ENCODE measurements at regions not wholly inside any gene's neighbourhood (a gene's known extent, or its start where the extent isn't known, plus 50 kb on each side); places are given as distances from the start of the nearest gene placed in this dataset.
"Not testable (repeated sequence)": the region's sequence is repeated elsewhere in the genome, so short reads cannot be mapped to it uniquely, and the experiment has no call there.

DNA sequence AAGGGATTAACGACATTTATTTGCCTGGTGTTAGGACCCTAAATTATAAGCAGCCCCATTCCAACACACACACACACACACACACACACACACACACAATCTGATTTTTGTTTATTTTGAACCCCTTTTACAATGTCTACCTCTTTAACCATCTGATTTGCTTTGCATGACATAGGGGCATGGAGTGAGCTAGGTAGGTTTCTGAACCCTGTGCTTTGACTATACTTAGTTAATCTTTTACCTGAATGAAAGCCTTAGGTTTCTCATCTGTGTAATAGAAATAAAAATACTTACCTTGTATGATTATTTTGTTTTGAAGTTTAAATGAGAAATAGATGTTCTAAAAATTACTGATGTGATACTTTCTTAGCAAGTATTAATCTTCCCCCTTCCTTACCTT, 94.7 kb upstream of the FOLH1 start (continued):
- TF ChIP-seq NFRKB (IDR thresholded peaks at IDR 0.05) (no peak), ZNF382 (CRISPR knock-in tag; IDR thresholded peaks at IDR 0.05; ENCODE audit: borderline replicate concordance) (no peak), EEA1 (CRISPR knock-in tag; IDR thresholded peaks at IDR 0.05; ENCODE audit: borderline replicate concordance) (no peak)
- TF ChIP-seq, protein P1, sequence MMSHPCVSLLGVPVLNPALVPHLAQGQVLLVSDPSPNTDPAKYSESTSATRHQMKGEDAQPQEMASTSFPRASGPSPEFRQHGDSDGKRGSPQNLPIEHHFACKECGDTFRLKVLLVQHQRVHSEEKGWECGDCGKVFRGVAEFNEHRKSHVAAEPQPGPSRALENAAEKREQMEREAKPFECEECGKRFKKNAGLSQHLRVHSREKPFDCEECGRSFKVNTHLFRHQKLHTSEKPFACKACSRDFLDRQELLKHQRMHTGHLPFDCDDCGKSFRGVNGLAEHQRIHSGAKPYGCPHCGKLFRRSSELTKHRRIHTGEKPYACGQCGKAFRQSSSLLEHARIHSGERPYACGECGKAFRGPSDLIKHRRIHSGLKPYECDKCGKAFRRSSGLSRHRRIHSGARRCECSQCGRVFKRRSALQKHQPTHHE (CRISPR knock-in tag; IDR thresholded peaks at IDR 0.05; ENCODE audit: borderline replicate concordance) = no peak

DNA sequence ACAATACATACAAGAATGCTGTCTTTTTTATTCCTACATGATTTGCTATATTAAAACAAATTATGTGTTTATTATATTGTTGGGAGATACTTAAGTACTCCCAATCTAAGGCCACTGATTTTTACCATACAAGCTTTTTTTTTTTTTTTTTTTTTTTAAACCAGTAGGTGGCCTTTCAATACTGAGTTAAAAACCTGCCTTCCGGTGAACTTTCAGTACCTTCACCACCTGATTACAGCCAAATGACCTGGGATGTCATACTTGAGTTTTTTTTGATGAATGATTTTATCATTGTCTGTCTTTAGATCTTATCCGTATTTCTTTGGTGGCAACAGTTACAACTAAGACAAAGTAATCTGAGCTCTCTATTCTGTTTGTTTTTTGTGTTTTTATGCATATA, 94.0 kb upstream of the FOLH1 start:
- in situ Hi-C loops (cut with HindIII; ENCODE audit: extremely low pct_ligation_motif_present, low pct_unique_long_range_greater_than_20kb) = no loop called here
- Histone ChIP-seq H3K36me3 (replicated peaks in 1 of 2; ENCODE audit: control insufficient read depth in 1 of 2, insufficient read depth in 2 of 2, low read length in 2 of 2) (no peaks in the 10 kb centered on the region), H3K79me2 (ENCODE audit: insufficient read depth, low read length) (no peaks in the 10 kb centered on the region), H3K4me3 (replicated peaks in 1 of 3; ENCODE audit: insufficient read depth in 1 of 3, low read depth in 2 of 3, low read length in 3 of 3) (no peak overlapping the region), H3K27ac (ENCODE audit: extremely low read length, insufficient read depth, low read length) (no peak overlapping the region), H3K9ac (ENCODE audit: insufficient read depth, low read depth, low read length) (no peak overlapping the region), H3K9me3 (ENCODE audit: low read length) (no peaks in the 10 kb centered on the region), H4K20me1 (ENCODE audit: insufficient read depth, low read length) (no peaks in the 10 kb centered on the region), H3K27me3 (ENCODE audit: control insufficient read depth in 1 of 2, insufficient read depth in 2 of 2, low read length in 2 of 2) (no peaks in the 10 kb centered on the region), H3K4me2 (ENCODE audit: low read depth, low read length) (no peak overlapping the region), H2AFZ (ENCODE audit: low read length) (no peak overlapping the region), H3K4me1 (ENCODE audit: insufficient read depth, low read length) (no peaks in the 10 kb centered on the region)
- FAIRE-seq (no peak), ATAC-seq (no peak), DNase-seq (ENCODE audit: low spot score) (no peak)
- TF ChIP-seq ZNF564 (CRISPR knock-in tag; IDR thresholded peaks at IDR 0.05) = no peak
- WGBS (ENCODE audit: low lambda C conversion rate) = 23% methylated on average over 2 of the region's 2 CpGs
- intact Hi-C loops (cut with micrococcal nuclease; ENCODE audit: unreplicated experiment) = no loop called here
- ChIA-PET CTCF (ENCODE audit: low intra/inter-chr PET ratio, low total read pairs) (no interaction called here), POLR2A (no interaction called here)
- no TSS peak for BruUV-seq (replicated peaks)

DNA sequence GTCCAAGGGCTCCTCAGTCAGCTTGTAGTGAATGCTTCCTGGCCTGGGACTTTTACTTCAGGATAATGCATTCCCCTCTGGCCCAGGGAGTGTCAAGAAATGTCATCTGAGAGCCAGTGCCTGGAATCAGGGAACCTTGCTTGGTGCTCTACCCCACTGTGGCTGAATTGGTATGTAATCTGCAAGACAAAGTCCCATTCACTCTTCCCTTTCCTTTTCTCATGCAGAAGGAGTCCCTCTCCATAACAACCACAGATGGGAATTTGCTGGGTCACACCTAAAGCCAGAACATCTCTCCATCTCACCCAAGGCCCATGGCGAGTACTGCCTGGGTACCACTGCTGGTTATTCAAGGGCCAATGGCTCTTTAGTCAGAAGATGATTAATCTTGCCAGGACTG, 89.6 kb upstream of the FOLH1 start:
- 0% methylated on average over 1 of the region's 1 CpG for WGBS (ENCODE audit: low lambda C conversion rate)
- POLR2A ChIA-PET = not testable (repeated sequence)

DNA sequence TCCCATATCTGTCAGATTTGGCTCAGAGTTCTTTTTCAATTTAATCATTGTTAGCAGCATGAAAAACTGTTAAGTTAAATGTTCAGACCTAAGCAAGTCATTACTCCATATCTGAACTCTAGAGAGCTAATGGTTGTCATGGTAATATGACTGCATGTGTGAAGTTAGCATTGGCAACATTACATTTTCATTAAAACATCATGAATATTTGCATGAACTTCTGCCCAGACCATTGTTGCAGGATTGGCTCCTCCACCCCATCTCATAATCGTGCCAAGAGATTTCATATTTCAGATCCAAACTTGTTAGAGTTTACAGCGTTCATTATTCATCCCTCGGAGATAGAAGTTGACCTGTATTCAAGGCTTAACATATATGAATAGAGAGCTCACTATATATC, 75.5 kb upstream of the FOLH1 start:
- H3K4me3 ChIP-seq (replicated peaks in 1 of 3; ENCODE audit: insufficient read depth in 1 of 3, low read depth in 2 of 3, low read length in 3 of 3); H3K36me3 ChIP-seq (replicated peaks in 1 of 2; ENCODE audit: control insufficient read depth in 1 of 2, insufficient read depth in 2 of 2, low read length in 2 of 2); H3K79me2 ChIP-seq (ENCODE audit: insufficient read depth, low read length); H3K9me3 ChIP-seq (ENCODE audit: low read length); H4K20me1 ChIP-seq (ENCODE audit: insufficient read depth, low read length); H3K4me2 ChIP-seq (ENCODE audit: low read depth, low read length); H3K27me3 ChIP-seq (ENCODE audit: control insufficient read depth in 1 of 2, insufficient read depth in 2 of 2, low read length in 2 of 2); intact Hi-C loops (cut with micrococcal nuclease; ENCODE audit: unreplicated experiment); POLR2A ChIA-PET; H2AFZ ChIP-seq (ENCODE audit: low read length); H3K9ac ChIP-seq (ENCODE audit: insufficient read depth, low read depth, low read length); in situ Hi-C loops (cut with HindIII; ENCODE audit: extremely low pct_ligation_motif_present, low pct_unique_long_range_greater_than_20kb); H3K4me1 ChIP-seq (ENCODE audit: insufficient read depth, low read length); H3K27ac ChIP-seq (ENCODE audit: extremely low read length, insufficient read depth, low read length); ATAC-seq; BruUV-seq (replicated peaks); FAIRE-seq; DNase-seq (ENCODE audit: low spot score); CTCF ChIA-PET (ENCODE audit: low intra/inter-chr PET ratio, low total read pairs): not testable (repeated sequence)
- 0% methylated on average over 3 of the region's 3 CpGs for WGBS (ENCODE audit: low lambda C conversion rate)

More for the DNA sequence above, 89.6 kb upstream of the FOLH1 start:
- ATAC-seq; DNase-seq (ENCODE audit: low spot score); FAIRE-seq; H3K27me3 ChIP-seq (ENCODE audit: control insufficient read depth in 1 of 2, insufficient read depth in 2 of 2, low read length in 2 of 2); H3K9ac ChIP-seq (ENCODE audit: insufficient read depth, low read depth, low read length); H2AFZ ChIP-seq (ENCODE audit: low read length); BruUV-seq (replicated peaks); H3K4me1 ChIP-seq (ENCODE audit: insufficient read depth, low read length); CTCF ChIA-PET (ENCODE audit: low intra/inter-chr PET ratio, low total read pairs); H3K36me3 ChIP-seq (replicated peaks in 1 of 2; ENCODE audit: control insufficient read depth in 1 of 2, insufficient read depth in 2 of 2, low read length in 2 of 2); H3K9me3 ChIP-seq (ENCODE audit: low read length); intact Hi-C loops (cut with micrococcal nuclease; ENCODE audit: unreplicated experiment); in situ Hi-C loops (cut with HindIII; ENCODE audit: extremely low pct_ligation_motif_present, low pct_unique_long_range_greater_than_20kb); H3K4me3 ChIP-seq (replicated peaks in 1 of 3; ENCODE audit: insufficient read depth in 1 of 3, low read depth in 2 of 3, low read length in 3 of 3); H4K20me1 ChIP-seq (ENCODE audit: insufficient read depth, low read length); H3K79me2 ChIP-seq (ENCODE audit: insufficient read depth, low read length); H3K27ac ChIP-seq (ENCODE audit: extremely low read length, insufficient read depth, low read length); H3K4me2 ChIP-seq (ENCODE audit: low read depth, low read length): not testable (repeated sequence)

Measured in HepG2 (cell line).